ENCODE measurements at regions not wholly inside any gene's neighbourhood (a gene's known extent, or its start where the extent isn't known, plus 50 kb on each side); places are given as distances from the start of the nearest gene placed in this dataset.

DNA sequence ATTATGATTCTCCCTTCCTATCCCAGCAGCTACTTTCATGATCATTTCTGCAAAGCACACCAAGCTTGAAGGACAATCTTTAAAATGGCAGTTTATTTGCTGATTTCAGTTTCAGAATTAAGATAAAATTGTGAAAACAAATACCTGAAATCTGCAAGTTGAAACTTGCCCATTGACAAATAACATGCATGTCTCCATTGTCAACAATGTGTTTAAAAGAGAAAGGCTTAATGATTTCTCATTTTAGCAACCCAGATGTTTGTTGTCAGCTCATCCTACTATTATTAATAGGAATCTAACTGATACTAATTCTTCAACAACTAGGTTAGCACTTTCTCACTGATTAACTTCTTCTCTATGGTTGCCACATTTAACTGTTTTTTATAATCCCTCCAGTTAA lies 474.6 kb downstream of the PRKD1 start:
- TF ChIP-seq, protein P1, sequence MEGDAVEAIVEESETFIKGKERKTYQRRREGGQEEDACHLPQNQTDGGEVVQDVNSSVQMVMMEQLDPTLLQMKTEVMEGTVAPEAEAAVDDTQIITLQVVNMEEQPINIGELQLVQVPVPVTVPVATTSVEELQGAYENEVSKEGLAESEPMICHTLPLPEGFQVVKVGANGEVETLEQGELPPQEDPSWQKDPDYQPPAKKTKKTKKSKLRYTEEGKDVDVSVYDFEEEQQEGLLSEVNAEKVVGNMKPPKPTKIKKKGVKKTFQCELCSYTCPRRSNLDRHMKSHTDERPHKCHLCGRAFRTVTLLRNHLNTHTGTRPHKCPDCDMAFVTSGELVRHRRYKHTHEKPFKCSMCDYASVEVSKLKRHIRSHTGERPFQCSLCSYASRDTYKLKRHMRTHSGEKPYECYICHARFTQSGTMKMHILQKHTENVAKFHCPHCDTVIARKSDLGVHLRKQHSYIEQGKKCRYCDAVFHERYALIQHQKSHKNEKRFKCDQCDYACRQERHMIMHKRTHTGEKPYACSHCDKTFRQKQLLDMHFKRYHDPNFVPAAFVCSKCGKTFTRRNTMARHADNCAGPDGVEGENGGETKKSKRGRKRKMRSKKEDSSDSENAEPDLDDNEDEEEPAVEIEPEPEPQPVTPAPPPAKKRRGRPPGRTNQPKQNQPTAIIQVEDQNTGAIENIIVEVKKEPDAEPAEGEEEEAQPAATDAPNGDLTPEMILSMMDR (IDR thresholded peaks at IDR 0.05), result no peak
- TF ChIP-seq POLR2AphosphoS5 (IDR thresholded peaks at IDR 0.05) (no peak), POLR2A (IDR thresholded peaks at IDR 0.05) (no peak), EP300 (IDR thresholded peaks at IDR 0.05) (no peak)

Data from suprapubic skin (tissue), 4 donors.